ENCODE measurements at regions not wholly inside any gene's neighbourhood (a gene's known extent, or its start where the extent isn't known, plus 50 kb on each side); places are given as distances from the start of the nearest gene placed in this dataset.

DNA sequence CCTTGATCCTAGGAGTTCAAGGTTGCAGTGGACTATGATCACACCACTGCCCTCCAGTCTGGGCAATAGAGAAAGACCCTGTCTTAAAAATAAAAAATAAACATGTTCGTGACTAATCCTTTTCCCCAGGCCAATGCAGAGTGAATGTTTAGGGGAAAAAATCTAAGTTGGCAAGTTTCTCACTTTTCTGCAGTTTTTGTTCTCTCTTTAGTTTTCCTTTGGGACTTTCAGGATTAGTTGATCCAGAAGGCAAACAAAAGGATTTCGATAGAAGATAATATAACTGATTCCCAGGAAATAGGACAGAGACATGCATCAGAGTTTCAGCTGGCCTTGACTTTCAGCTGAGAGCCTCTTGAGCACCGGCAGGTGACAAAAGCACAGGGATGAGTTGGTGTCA, 53.3 kb downstream of the SOD2 start:
- no peak overlapping the region for H2BK120ac ChIP-seq (ENCODE audit: low read depth, low read length)
- no peaks in the 10 kb centered on the region for H3K9me3 ChIP-seq (ENCODE audit: control insufficient read depth, low read length)
- no peak overlapping the region for H3K4me2 ChIP-seq (ENCODE audit: low read length, poor library complexity, severe bottlenecking)
- H3K14ac ChIP-seq (ENCODE audit: low read length in 2 of 2) = no peak overlapping the region
- H2BK5ac ChIP-seq (ENCODE audit: low read depth, low read length, poor library complexity, severe bottlenecking) = no peak overlapping the region
- H4K91ac ChIP-seq (ENCODE audit: low read length) = no peak overlapping the region
- H3K27ac ChIP-seq (ENCODE audit: low read length, poor library complexity, severe bottlenecking) = no peak overlapping the region
- H3K79me1 ChIP-seq (replicated peaks; ENCODE audit: low read length, poor library complexity, severe bottlenecking) = no peaks in the 10 kb centered on the region
- H3K9ac ChIP-seq (ENCODE audit: low read length) = no peak overlapping the region
- no peaks in the 10 kb centered on the region for H3K36me3 ChIP-seq (ENCODE audit: control insufficient read depth in 1 of 2, insufficient read depth in 2 of 2, low read depth in 1 of 2, low read length in 2 of 2)
- H2AFZ ChIP-seq (ENCODE audit: low read depth, low read length) = no peak overlapping the region
- no peak overlapping the region for H3K4ac ChIP-seq (ENCODE audit: low read depth in 1 of 2, low read length in 2 of 2)
- no peaks in the 10 kb centered on the region for H3K4me1 ChIP-seq (ENCODE audit: control insufficient read depth, insufficient read depth, low read depth, low read length)
- H3K27me3 ChIP-seq (ENCODE audit: control insufficient read depth in 1 of 2, insufficient read depth in 1 of 2, low read length in 2 of 2) = no peaks in the 10 kb centered on the region
- WGBS = 69% methylated on average over 3 of the region's 3 CpGs
- H2BK12ac ChIP-seq (ENCODE audit: low read length in 2 of 2) = no peak overlapping the region
- no peak for DNase-seq
- no peak overlapping the region for H2BK15ac ChIP-seq (ENCODE audit: low read depth, poor library complexity, severe bottlenecking)
- no peak overlapping the region for H3K18ac ChIP-seq (ENCODE audit: low read depth in 1 of 2, low read length in 2 of 2)
- no peak overlapping the region for H2AK5ac ChIP-seq (ENCODE audit: low read length, severe bottlenecking)
- no peak overlapping the region for H3K23ac ChIP-seq (ENCODE audit: low read length in 2 of 2)
- no peak overlapping the region for H4K8ac ChIP-seq (ENCODE audit: low read length)
- no peak overlapping the region for H3K4me3 ChIP-seq (ENCODE audit: insufficient read depth in 1 of 2, low read depth in 1 of 2, low read length in 2 of 2)

DNA sequence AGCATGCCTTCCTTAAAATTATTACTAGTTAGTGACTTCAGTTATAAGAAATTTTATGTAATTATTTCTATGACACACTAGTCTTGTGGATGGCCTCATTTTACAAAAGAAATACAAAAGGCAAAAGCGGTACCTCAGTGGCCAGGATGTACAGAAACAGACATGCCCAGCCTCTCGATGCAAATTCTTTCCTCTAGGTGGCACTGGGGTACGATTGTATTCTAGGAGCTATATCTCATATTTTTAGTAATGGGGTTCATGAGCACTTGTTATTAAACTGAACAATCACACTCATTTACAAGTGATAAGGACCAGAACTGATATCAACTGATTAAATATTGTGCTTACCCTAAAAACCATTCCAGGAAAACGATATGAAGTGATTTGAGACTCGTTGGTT, 59.8 kb downstream of the SOD2 start:
- 69% methylated on average over 4 of the region's 5 CpGs for WGBS
- peaks cover 0 to 22% of the 10 kb centered on the region in 2 experiments for H3K36me3 ChIP-seq (ENCODE audit: control insufficient read depth in 1 of 2, insufficient read depth in 2 of 2, low read depth in 1 of 2, low read length in 2 of 2)
- no peak overlapping the region for H3K18ac ChIP-seq (ENCODE audit: low read depth in 1 of 2, low read length in 2 of 2)
- no peak overlapping the region for H2BK15ac ChIP-seq (ENCODE audit: low read depth, poor library complexity, severe bottlenecking)
- peak; percentile 4 for DNase-seq
- no peak overlapping the region for H3K4me2 ChIP-seq (ENCODE audit: low read length, poor library complexity, severe bottlenecking)
- H2AK5ac ChIP-seq (ENCODE audit: low read length, severe bottlenecking) = no peak overlapping the region
- H3K9me3 ChIP-seq (ENCODE audit: control insufficient read depth, low read length) = no peaks in the 10 kb centered on the region
- no peak overlapping the region for H2BK12ac ChIP-seq (ENCODE audit: low read length in 2 of 2)
- no peak overlapping the region for H4K91ac ChIP-seq (ENCODE audit: low read length)
- no peak overlapping the region for H3K23ac ChIP-seq (ENCODE audit: low read length in 2 of 2)
- H2BK120ac ChIP-seq (ENCODE audit: low read depth, low read length) = no peak overlapping the region
- H3K79me1 ChIP-seq (replicated peaks; ENCODE audit: low read length, poor library complexity, severe bottlenecking) = no peaks in the 10 kb centered on the region
- no peak overlapping the region for H3K4me3 ChIP-seq (ENCODE audit: insufficient read depth in 1 of 2, low read depth in 1 of 2, low read length in 2 of 2)
- H3K27me3 ChIP-seq (ENCODE audit: control insufficient read depth in 1 of 2, insufficient read depth in 1 of 2, low read length in 2 of 2) = no peaks in the 10 kb centered on the region
- H2BK5ac ChIP-seq (ENCODE audit: low read depth, low read length, poor library complexity, severe bottlenecking) = no peak overlapping the region
- H2AFZ ChIP-seq (ENCODE audit: low read depth, low read length) = no peak overlapping the region
- no peak overlapping the region for H3K14ac ChIP-seq (ENCODE audit: low read length in 2 of 2)
- no peaks in the 10 kb centered on the region for H3K4me1 ChIP-seq (ENCODE audit: control insufficient read depth, insufficient read depth, low read depth, low read length)
- no peak overlapping the region for H3K4ac ChIP-seq (ENCODE audit: low read depth in 1 of 2, low read length in 2 of 2)
- no peak overlapping the region for H4K8ac ChIP-seq (ENCODE audit: low read length)
- no peak overlapping the region for H3K27ac ChIP-seq (ENCODE audit: low read length, poor library complexity, severe bottlenecking)
- H3K9ac ChIP-seq (ENCODE audit: low read length) = no peak overlapping the region

DNA sequence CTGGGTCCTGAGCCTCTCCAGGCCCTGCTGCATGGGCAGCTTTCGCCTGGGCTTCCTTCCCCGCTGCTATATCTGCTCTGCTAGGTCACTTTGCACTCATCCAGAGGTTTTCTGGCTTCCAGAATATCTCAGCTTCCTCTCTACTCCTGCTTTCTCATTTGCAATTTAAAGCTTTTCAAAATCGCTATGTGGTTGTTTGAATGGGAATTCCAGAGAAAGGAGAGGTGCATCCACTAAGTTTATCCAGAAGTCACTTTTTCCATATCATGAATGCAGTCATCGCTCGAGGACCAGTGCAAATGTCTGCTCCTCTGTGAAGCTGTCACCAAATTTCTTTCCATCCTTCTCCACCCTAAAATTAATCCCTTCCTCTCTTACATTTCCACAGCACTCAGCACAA, 61.2 kb downstream of the SOD2 start:
- Histone ChIP-seq H4K91ac (ENCODE audit: low read length) (no peak overlapping the region), H3K4ac (ENCODE audit: low read depth in 1 of 2, low read length in 2 of 2) (no peak overlapping the region), H4K8ac (ENCODE audit: low read length) (no peak overlapping the region), H2BK15ac (ENCODE audit: low read depth, poor library complexity, severe bottlenecking) (no peak overlapping the region), H3K27ac (ENCODE audit: low read length, poor library complexity, severe bottlenecking) (no peak overlapping the region), H3K18ac (ENCODE audit: low read depth in 1 of 2, low read length in 2 of 2) (no peak overlapping the region), H3K9me3 (ENCODE audit: control insufficient read depth, low read length) (no peaks in the 10 kb centered on the region), H3K9ac (ENCODE audit: low read length) (no peak overlapping the region), H3K23ac (ENCODE audit: low read length in 2 of 2) (no peak overlapping the region), H2AK5ac (ENCODE audit: low read length, severe bottlenecking) (no peak overlapping the region), H3K4me3 (ENCODE audit: insufficient read depth in 1 of 2, low read depth in 1 of 2, low read length in 2 of 2) (no peak overlapping the region), H3K79me1 (replicated peaks; ENCODE audit: low read length, poor library complexity, severe bottlenecking) (no peaks in the 10 kb centered on the region), H3K4me2 (ENCODE audit: low read length, poor library complexity, severe bottlenecking) (no peak overlapping the region), H2BK120ac (ENCODE audit: low read depth, low read length) (no peak overlapping the region), H2AFZ (ENCODE audit: low read depth, low read length) (no peak overlapping the region), H2BK12ac (ENCODE audit: low read length in 2 of 2) (no peak overlapping the region), H2BK5ac (ENCODE audit: low read depth, low read length, poor library complexity, severe bottlenecking) (no peak overlapping the region), H3K36me3 (ENCODE audit: control insufficient read depth in 1 of 2, insufficient read depth in 2 of 2, low read depth in 1 of 2, low read length in 2 of 2) (peaks cover 0 to 22% of the 10 kb centered on the region in 2 experiments), H3K14ac (ENCODE audit: low read length in 2 of 2) (no peak overlapping the region), H3K4me1 (ENCODE audit: control insufficient read depth, insufficient read depth, low read depth, low read length) (no peaks in the 10 kb centered on the region), H3K27me3 (ENCODE audit: control insufficient read depth in 1 of 2, insufficient read depth in 1 of 2, low read length in 2 of 2) (no peaks in the 10 kb centered on the region)
- WGBS = 89% methylated on average over 5 of the region's 5 CpGs
- no peak for DNase-seq

DNA sequence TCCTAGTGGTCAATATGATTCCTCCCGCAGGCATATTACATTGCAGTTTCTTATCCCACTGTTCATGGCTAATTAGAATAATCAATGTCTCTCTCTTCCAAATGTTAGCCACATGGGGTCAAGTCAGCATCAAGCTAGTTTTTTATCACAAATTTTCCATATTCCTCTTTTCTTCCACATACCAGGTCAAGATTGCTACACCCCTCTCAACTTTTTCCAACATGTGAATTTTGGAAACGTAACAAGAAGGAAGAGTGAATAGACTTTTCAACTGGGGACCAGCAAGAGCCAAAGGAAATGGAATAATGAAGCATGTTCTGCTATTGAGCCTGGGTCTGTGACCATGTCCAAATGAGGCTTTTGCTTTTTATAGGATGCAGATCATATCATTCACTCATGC, 65.1 kb downstream of the SOD2 start:
- WGBS = 95% methylated on average over 1 of the region's 2 CpGs

More for the DNA sequence above, 65.1 kb downstream of the SOD2 start:
- Histone ChIP-seq H3K27me3 (ENCODE audit: control insufficient read depth in 1 of 2, insufficient read depth in 1 of 2, low read length in 2 of 2) (no peaks in the 10 kb centered on the region), H3K4me1 (ENCODE audit: control insufficient read depth, insufficient read depth, low read depth, low read length) (no peaks in the 10 kb centered on the region), H2BK12ac (ENCODE audit: low read length in 2 of 2) (no peak overlapping the region), H3K4ac (ENCODE audit: low read depth in 1 of 2, low read length in 2 of 2) (no peak overlapping the region), H3K18ac (ENCODE audit: low read depth in 1 of 2, low read length in 2 of 2) (no peak overlapping the region), H3K36me3 (ENCODE audit: control insufficient read depth in 1 of 2, insufficient read depth in 2 of 2, low read depth in 1 of 2, low read length in 2 of 2) (peaks cover 0 to 29% of the 10 kb centered on the region in 2 experiments), H3K4me2 (ENCODE audit: low read length, poor library complexity, severe bottlenecking) (no peak overlapping the region), H4K8ac (ENCODE audit: low read length) (no peak overlapping the region), H3K27ac (ENCODE audit: low read length, poor library complexity, severe bottlenecking) (no peak overlapping the region), H3K9me3 (ENCODE audit: control insufficient read depth, low read length) (no peaks in the 10 kb centered on the region), H3K4me3 (ENCODE audit: insufficient read depth in 1 of 2, low read depth in 1 of 2, low read length in 2 of 2) (no peak overlapping the region), H3K14ac (ENCODE audit: low read length in 2 of 2) (no peak overlapping the region), H4K91ac (ENCODE audit: low read length) (no peak overlapping the region), H2AFZ (ENCODE audit: low read depth, low read length) (no peak overlapping the region), H2BK5ac (ENCODE audit: low read depth, low read length, poor library complexity, severe bottlenecking) (no peak overlapping the region), H3K79me1 (replicated peaks; ENCODE audit: low read length, poor library complexity, severe bottlenecking) (no peaks in the 10 kb centered on the region), H2BK120ac (ENCODE audit: low read depth, low read length) (no peak overlapping the region), H2AK5ac (ENCODE audit: low read length, severe bottlenecking) (no peak overlapping the region), H3K9ac (ENCODE audit: low read length) (no peak overlapping the region), H2BK15ac (ENCODE audit: low read depth, poor library complexity, severe bottlenecking) (no peak overlapping the region), H3K23ac (ENCODE audit: low read length in 2 of 2) (no peak overlapping the region)
- no peak for DNase-seq
